GM21528 (cell line): ENCODE measurements at regions not wholly inside any gene's neighbourhood (a gene's known extent, or its start where the extent isn't known, plus 50 kb on each side); places are given as distances from the start of the nearest gene placed in this dataset.
"Not testable (repeated sequence)": the region's sequence is repeated elsewhere in the genome, so short reads cannot be mapped to it uniquely, and the experiment has no call there.

Source experiments
- ATAC-seq: cut with Tn5 transposase; IDR thresholded peaks from one replicate; pipeline ENCODE4 v1.9.1; 2021; ENCODE audit warnings: mild to moderate bottlenecking, moderate library complexity; ENCODE audit not compliant: unreplicated experiment, low FRiP score

DNA sequence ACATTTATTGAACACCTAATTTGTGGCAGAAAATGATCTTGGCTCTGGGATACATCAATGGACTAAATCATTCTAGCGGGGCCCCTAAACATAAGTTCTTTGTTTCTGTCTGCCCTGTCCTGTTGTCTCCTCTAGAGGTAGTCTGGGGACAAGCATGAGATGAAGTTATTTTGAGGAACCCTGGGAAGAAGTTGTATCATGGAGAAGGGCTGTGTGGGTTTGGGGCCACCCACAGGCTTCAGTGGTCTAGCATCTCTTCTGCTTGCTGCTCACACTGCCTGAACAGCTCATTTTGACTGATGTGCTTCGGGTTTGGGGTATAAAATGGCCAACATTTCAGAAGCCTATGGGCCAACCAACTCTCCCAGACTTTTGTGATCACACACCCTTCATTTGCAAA, 50.3 kb upstream of the OSBPL11 start:
- ATAC-seq = no peak

DNA sequence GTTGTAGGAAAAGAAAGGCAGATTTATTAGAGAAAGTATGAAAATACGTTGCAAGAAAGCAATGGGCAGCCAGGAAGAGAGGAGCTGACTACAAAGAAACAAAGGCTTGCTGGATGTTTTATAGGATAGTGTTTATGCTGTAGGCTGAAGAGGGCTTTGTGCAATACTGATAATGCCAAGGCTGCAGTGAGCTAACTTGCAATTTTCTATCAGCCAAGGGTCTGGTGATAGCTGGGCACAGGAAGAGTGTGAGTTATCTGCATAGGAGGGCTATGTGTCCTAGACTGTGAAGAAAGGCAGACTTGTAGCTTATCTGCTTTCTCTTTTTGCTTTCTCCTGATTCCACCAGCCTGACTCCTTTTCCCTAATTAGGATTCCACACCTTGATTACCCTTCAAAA, 51.3 kb upstream of the OSBPL11 start:
- no peak for ATAC-seq

DNA sequence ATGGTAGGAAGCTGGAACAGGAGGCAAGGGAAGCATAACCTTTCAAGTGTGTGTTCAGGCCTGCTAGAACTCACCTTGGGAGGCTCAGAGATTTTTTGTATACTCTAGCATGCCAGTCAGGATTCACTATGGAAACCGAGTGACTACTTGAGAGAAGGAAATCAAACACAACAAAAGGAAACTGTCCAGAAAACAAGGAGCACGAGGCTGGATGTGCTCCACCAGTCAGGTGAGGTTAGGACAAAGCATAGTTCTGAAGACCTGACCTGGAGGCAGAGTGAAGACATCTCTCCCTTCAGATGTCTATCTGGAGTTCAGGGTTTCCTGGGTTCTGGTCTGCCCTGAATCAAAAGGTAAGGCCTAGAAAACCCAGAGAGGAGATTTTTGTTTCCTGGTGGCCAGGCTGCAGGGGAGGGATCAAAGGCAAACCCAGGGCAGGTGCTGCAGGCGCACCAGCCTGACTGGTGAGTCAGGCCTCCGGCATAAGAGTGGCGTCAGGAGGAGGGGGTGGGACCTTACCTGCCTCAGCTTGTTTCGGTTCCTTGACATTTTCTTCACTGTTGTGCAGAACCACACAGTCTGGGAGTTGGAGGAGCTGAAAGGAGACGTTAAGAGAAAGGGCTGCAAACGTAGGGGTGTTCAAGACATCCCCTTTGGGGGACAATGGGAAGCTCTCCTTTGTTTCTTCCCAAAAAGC, 52.2 kb upstream of the OSBPL11 start:
- no peak for ATAC-seq

DNA sequence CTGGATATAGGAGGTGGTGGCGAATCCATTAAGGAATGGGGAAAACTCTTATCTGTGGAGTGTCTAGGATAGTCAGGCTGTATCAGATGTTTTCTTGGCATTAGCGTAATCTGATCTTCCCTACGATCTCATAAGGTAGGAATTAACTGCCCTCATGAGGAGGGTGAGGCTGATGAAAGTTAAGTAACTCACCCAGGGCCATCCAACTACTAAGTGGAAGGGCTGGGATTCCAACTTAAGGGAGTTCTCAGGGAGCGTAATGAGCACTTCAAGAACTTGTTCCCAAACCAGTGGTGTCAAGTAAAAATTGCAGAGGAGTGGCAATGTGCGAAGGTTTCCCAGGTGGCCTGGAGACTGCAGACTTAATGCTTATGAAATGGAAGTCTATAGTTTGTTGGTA, 55.9 kb upstream of the OSBPL11 start:
- no peak for ATAC-seq

DNA sequence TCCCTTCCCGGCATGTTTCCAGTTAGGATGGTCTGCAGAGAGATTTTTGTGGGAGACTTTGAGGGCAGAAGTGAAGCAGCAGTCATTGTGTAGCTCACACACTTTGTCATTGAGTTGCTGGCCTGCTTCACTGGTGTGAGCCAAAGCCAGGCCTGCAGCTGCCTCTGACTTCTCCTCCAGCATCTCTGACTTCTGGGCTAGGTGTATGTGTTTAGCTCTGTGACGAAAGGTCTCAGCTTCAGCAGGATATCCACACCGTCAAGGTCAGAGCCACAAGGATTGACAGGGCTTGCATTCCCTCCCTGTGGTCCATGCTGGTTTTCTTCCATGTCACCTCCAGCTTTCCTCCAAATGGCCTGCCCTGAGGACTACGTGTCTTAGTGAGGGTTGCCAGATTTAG, 57.1 kb upstream of the OSBPL11 start:
- no peak for ATAC-seq

DNA sequence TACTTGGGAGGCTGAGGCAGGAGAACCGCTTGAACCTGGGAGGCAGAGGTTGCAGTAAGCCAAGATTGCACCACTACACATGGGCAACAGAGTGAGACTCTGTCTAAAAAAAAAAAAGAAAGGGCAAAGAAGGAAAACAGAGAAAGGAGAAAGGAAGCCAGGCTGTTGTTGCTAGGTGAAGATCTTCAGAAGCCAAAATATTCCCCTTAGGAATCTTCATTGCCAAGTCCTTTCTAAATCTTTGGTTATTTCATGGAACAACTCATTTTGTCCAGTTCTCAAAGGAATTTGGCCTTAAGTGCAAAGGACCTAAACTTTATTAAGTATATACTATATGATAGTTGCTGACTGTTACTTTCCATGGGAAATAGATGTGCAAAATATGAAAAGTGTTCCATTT, 59.2 kb upstream of the OSBPL11 start:
- no peak for ATAC-seq

DNA sequence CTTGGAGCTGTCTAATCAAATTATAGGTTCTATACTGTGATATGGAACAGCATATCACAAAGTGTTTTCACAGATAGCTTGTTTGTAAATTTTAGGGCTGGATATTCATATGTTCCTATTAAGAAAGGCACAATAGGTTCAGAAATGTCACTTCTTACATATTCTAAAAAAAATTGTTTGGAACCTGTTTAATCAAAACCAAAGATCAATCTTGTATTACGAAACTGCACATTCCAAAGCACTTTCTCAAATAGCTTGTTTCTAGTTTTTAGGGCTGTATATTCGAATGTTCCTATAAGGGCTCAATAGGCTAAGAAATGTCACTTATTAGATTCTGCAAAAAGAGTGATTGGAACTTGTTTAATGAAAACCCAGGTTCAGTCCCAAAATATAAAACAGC, 67.4 kb upstream of the OSBPL11 start:
- ATAC-seq = no peak

DNA sequence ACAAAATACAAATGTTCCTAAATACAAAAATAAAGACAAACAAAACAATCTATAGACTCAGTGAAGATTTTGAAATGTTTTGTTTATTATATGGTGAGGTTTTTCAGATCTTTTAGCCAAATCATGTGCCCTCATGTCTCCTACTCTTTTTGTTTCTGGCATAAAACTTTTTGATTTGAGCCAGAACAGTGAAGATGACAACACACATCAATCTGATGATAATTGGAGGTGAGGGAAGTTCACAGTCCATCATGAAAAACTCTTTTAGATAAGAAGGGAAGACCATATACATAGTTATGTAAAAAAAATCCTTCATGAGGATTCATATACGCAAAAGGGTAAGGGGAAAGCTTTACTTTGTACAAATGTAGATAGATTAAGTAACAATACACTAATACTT, 75.1 kb upstream of the OSBPL11 start:
- ATAC-seq = no peak

DNA sequence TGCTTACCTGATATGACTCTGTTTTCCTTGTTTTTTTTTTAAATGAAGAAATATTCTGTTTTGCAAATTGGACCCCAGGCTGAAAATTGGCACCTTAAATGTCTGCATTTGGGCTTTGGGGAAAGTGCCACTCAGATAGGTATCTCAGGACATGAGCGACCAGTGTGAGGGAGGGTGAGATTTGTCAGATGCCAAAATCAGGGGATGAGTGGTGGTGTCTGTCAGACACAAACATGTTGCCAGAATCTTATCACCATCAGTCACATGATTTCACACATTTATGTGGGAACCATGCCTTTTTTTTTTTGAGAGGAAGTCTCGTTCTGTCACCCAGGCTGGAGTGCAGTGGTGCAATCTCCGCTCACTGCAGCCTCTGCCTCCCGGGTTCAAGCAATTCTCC, 75.6 kb upstream of the OSBPL11 start:
- ATAC-seq = no peak

DNA sequence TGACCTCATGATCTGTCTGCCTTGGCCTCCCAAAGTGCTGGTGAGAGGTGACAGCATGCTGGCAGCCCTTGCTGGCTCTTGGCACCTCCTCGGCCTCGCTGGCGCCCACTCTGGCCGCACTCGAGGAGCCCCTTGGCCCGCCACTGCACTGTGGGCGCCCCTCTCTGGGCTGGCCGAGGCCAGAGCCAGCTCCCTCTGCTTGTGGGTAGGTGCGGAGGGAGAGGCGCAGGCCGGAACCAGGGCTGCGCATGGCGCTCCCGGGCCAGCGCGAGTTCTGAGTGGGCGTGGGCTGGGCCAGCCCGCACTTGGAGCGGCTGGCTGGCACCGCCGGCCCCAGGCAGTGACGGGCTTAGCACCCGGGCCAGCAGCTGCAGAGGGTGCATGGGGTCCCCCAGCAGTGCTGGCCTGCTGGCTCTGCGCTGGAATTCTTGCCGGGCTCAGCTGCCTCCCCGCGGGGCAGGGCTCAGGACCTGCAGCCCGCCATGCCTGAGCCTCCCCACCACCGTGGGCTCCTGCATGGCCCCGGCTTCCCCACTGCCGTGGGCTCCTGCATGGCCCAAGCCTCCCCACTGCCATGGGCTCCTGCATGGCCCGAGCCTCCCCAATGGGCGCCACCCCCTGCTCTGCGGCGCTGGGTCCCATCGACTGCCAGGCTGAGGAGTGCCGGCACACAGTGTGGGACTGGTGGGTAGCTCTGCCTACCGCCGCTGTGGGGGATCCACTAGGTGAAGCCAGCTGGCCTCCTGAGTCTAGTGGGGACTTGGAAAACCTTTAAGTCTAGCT, 76.4 kb upstream of the OSBPL11 start:
- no peak for ATAC-seq

DNA sequence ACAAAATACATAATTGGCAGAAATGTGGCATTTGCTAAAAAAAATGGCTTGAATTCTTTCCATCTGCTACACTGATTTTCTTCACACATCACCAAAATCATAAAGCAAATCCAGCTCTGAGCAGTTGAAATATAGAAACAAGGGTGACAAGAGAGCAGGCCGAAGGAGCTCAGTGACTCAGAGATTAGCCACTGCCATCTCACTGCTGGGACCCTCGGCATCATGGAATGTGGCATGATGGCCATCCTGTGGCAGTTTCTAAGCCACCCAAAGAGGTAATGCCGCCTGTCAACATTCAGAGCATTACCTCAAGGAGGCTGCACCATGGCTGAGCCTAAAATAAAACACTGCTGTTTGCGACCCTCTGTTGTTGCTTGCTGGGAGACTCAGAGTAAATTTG, 80.5 kb upstream of the OSBPL11 start:
- ATAC-seq = no peak

DNA sequence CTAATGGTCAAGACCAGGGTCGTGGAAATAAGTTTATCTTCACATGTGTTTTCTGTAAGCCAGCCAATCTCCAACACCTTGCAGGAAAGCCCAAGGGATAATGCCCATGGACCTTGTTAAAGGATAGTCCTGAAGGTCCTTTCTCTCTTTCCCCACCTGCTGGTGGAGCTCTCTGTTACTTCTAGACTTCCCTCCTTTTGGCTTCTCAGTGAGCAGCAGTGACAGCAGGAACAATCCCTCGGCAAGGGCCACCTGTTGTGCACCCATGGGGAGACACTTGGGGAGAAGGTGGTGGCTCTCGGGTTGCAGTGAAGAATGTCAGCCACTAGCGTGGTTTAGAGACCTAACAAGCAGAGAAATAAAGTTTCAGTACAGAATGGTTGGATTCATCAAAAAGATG, 84.0 kb upstream of the OSBPL11 start:
- no peak for ATAC-seq

DNA sequence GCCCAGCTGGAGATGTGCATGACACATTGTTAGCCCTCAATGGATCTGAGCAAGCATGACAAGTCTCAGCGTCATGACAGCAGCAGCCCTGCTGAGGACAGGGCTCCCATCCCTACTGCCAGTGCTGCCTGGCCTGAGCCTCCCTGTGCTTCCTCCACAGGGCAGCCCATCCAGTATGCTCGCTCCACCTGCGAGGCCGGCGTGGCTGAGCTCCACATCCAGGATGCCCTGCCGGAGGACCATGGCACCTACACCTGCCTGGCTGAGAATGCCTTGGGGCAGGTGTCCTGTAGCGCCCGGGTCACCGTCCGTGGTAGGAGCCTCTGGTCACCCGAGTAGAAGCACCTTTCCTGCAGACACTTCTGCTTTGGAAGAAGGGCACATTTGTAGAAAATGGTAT, 85.8 kb upstream of the OSBPL11 start:
- no peak for ATAC-seq

DNA sequence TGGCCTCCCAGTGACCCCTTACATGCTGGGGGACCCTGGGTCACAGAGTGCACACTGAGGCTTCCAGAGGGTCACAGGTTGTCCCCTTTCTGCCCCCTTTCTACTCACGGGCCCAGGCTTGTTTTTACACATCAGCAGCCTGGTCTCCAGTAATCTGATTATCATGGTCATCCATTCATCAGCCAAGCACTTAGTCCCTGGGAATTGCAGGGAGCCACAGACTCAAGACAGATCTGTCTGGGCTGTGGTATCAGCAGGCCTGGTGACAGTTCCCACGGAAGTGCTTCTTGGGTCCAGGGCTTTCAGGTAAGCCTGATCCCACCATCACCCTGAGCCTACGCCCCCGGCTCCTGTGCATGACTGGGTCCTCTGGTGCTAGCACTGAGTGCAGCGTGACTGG, 86.6 kb upstream of the OSBPL11 start:
- ATAC-seq = not testable (repeated sequence)

DNA sequence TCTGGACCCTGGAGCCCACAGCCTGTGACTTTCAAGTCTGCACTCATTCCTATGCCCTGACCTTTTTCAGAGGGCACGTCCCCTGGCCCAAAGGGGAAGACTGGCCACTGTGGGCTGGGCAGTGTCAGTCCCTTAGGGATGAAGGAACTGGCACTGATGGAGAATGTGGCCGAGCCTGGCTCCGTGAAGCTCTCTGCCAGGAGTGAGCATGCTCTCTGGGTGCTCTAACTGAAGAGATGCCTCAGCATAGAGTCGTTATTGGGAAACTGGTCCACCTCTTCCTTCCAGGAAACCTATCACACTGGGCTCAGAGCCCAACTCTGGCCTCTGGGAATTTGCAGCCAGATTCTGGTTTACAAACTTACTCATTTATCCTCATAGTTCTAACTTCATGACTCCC, 87.3 kb upstream of the OSBPL11 start:
- not testable (repeated sequence) for ATAC-seq

DNA sequence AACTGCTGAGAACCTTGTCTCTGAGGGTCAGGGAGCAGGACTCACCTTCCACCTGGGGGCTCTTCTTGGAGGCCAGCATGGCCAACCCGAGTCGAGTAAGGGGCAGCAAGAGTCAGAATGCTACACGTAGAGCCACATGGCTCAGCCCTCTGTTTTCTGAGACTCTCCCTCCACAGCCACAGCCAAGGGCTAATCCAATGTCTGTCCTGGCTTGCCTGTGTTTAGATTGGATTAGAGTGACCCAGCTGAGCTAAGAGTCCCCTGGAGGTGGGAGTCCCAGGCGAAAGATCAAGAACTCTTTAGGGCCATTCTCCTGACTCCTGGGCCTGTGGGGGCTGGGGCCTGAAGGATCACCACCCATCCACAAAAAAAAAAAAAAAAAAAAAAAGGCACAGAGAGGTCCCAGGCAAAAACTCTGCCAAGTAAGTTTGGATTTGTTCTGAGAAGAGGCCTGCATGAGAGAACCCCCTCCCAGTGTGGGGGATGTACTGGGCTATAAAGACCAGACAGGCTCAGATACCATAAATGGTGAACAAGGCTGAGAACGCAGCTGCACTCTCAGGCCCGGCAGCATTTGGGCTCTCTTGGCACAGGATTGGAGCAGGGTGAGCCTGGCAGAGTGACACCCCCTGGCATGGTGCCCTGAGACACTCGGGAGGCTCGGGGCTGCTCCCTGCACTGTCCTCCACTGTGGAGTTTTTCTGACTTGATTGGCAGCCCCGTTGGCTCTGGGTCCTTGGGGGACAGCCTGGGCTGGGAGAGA, 88.0 kb upstream of the OSBPL11 start:
- no peak for ATAC-seq

DNA sequence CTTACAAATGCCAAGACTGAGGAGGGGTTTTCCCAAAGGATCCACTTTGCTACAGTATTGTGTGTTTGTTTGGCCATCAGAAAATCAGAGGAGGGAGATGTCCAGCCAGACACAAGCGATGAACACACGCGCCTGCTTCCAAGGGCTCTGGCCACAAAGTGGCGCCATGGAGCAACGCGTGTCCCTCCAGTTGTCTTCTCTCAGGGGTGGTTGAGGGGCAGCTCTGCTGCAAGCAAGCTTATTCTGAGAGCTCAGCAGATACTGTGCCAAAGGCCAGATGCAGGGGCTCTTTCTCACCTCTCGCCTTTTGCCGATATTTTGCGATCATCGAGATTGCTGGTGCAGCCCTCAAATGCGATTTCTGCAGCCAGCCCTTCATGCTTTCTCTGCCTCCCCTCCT, 88.9 kb upstream of the OSBPL11 start:
- ATAC-seq = no peak

DNA sequence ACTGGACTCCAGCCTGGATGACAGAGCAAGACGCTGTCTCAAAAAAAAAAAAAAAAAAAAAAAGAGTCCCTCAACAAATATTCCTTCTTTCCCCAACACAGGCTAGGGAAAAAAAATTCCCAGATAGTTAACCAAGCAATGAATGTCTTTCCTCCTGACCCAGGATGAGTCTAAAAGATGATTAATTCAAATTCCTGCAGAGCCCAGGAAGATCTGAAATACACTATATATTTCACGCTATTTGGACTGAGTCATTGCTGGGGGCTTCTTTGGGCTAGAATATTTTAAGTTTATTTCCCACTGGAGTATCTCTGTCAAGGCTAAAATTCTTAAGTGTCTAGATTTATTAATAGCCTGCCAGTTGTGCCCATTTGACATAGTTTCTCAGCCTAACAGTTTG, 90.4 kb upstream of the OSBPL11 start:
- not testable (repeated sequence) for ATAC-seq

DNA sequence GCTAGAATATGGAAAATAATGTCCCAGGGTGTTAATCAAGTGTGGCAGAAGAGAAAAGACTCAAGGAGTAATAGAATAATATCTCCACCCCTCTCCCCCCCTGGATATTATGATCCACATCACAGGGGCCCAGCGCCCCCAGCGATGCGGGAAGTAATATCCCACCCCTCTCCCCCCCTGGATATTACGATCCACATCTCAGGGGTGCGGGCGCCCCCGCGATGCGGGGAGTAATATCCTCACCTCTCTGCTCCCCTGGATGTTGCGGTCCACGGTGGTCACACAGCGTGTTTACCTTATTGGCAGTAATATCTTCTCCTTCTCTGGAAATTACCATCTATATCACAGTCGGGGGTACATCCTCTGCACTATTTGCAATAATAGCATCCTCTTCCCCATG, 97.1 kb upstream of the OSBPL11 start:
- no peak for ATAC-seq

DNA sequence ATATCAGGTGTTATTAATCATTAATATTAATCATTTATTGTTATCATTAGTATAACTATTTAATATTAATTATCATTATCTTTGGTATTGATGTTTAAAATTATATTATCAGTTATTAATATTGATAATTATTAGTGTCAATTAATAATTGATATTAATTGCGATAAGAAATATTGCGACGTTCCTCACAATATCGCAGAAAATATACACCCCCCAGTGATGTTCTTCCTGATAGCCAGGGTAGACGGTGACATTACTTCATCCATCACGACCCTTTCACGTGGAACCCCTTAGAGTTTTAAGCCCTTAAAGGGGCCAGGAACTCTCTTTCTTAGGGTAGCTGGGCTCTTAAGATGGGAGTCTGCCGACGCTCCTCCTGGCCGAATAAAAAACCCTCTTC, 98.6 kb upstream of the OSBPL11 start:
- ATAC-seq = no peak

DNA sequence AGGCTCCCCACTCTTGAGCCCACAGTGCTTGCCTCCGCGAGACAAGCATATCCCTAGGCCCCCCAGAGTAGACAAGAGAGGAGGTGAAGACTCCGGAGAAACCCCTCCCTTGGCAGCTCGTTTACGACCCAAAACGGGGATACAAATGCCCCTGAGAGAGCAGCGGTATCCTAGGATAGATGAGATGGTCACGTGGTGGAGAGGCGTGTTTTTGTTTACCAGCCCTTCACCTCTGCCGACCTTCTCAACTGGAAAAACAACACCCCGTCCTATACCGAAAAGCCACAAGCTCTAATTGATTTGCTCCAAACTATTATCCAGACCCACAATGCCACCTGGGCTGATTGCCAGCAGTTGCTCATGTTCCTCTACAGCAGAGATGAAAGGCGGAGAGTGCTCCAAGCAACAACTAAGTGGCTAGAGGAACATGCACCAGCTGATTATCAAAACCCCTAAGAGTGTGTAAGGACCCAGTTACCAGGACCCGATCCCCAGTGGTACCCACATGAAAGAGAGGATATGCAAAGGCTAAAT, 99.5 kb upstream of the OSBPL11 start:
- no peak for ATAC-seq
